GM06990 (cell line): ENCODE measurements at regions not wholly inside any gene's neighbourhood (a gene's known extent, or its start where the extent isn't known, plus 50 kb on each side); places are given as distances from the start of the nearest gene placed in this dataset.

Source experiments
- DNase-seq: peaks from one replicate; pipeline ENCODE4 v3.0.0-alpha.2; 2011; ENCODE audit not compliant: insufficient read length; ENCODE audit errors: extremely low read depth
- H3K27me3 ChIP-seq: replicated peaks from 2 replicates; pipeline ENCODE4 v1.6.0; 2011; ENCODE audit warnings: low read length; ENCODE audit not compliant: control insufficient read depth, insufficient read depth
- H3K36me3 ChIP-seq: 2 replicates; pipeline ENCODE4 v1.5.1; 2011; ENCODE audit warnings: low read length; ENCODE audit not compliant: control insufficient read depth, insufficient read depth
- H3K4me3 ChIP-seq: replicated peaks from 2 replicates; pipeline ENCODE4 v1.5.1; 2011; ENCODE audit warnings: low read depth, mild to moderate bottlenecking, control low read depth, low read length
- CTCF ChIP-seq: IDR thresholded peaks from 2 replicates; pipeline ENCODE4 v1.5.1; 2011; ENCODE audit warnings: low read length, control low read depth, mild to moderate bottlenecking, inconsistent platforms; ENCODE audit not compliant: insufficient read depth, poor library complexity, severe bottlenecking

- TF ChIP-seq CTCF = no peak
- H3K27me3 ChIP-seq = peaks cover 3% of the 10 kb centered on the region
- DNase-seq = no peak
- no peaks in the 10 kb centered on the region for H3K36me3 ChIP-seq
- no peak overlapping the region for H3K4me3 ChIP-seq
These were observed 106.0 kb downstream of the TRIM29 start for GRCh38 chr11:120031612-120032600.

GRCh38 chr11:120031156-120031555 lies 106.8 kb downstream of the TRIM29 start:
- no peak for TF ChIP-seq CTCF
- Histone ChIP-seq H3K4me3 (no peak overlapping the region), H3K27me3 (peaks cover 3% of the 10 kb centered on the region), H3K36me3 (no peaks in the 10 kb centered on the region)
- DNase-seq = no peak

- TF ChIP-seq CTCF = no peak
These were observed 107.5 kb downstream of the TRIM29 start for GRCh38 chr11:120030411-120030810.

GRCh38 chr11:120029321-120029720 lies 108.6 kb downstream of the TRIM29 start:
- H3K4me3 ChIP-seq = no peak overlapping the region
- no peak for TF ChIP-seq CTCF
- DNase-seq = no peak
- no peaks in the 10 kb centered on the region; the same call in 1 of the 2 replicates for H3K27me3 ChIP-seq
- H3K36me3 ChIP-seq = no peaks in the 10 kb centered on the region

More at GRCh38 chr11:120030411-120030810, 107.5 kb downstream of the TRIM29 start:
- H3K27me3 ChIP-seq = peaks cover 1% of the 10 kb centered on the region; the same call in 1 of the 2 replicates
- no peaks in the 10 kb centered on the region for H3K36me3 ChIP-seq
- DNase-seq = no peak
- no peak overlapping the region for H3K4me3 ChIP-seq

GRCh38 chr11:120028897-120029258 lies 109.0 kb downstream of the TRIM29 start:
- Histone ChIP-seq H3K4me3 (no peak overlapping the region), H3K36me3 (no peaks in the 10 kb centered on the region), H3K27me3 (no peaks in the 10 kb centered on the region; the same call in 1 of the 2 replicates)
- no peak for DNase-seq
- TF ChIP-seq CTCF = no peak
